ENCODE measurements at regions not wholly inside any gene's neighbourhood (a gene's known extent, or its start where the extent isn't known, plus 50 kb on each side); places are given as distances from the start of the nearest gene placed in this dataset.

DNA sequence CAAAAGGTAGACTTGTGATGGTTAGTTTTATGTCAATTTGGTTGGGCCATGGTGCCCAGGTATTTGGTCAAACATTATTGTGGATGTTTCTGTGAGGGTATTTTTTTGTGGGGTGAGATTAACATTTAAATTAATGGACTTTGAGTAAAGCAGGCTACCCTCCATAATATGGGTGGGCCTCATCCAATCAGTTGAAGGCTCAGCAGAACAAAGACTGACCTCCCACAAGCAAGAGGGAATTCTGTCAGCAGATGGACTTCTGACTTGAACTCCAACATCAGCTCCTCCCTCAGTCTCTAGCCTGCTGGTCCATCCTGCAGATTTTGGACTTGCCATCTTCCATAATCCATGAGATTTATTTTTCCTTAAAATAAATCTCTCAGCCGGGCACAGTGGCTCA lies 55.6 kb upstream of the BNC1 start:
- no peak for ATAC-seq
- DNase-seq (ENCODE audit: low spot score), result no peak
- TF ChIP-seq, protein P1, sequence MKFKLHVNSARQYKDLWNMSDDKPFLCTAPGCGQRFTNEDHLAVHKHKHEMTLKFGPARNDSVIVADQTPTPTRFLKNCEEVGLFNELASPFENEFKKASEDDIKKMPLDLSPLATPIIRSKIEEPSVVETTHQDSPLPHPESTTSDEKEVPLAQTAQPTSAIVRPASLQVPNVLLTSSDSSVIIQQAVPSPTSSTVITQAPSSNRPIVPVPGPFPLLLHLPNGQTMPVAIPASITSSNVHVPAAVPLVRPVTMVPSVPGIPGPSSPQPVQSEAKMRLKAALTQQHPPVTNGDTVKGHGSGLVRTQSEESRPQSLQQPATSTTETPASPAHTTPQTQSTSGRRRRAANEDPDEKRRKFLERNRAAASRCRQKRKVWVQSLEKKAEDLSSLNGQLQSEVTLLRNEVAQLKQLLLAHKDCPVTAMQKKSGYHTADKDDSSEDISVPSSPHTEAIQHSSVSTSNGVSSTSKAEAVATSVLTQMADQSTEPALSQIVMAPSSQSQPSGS (CRISPR knock-in tag; IDR thresholded peaks at IDR 0.05; ENCODE audit: borderline replicate concordance, low read depth), result no peak
- no peak for TF ChIP-seq FOXP1 (CRISPR knock-in tag; IDR thresholded peaks at IDR 0.05; ENCODE audit: borderline replicate concordance)
- no peak for TF ChIP-seq ATF1 (CRISPR knock-in tag; IDR thresholded peaks at IDR 0.05)
- TF ChIP-seq JAZF1 (CRISPR knock-in tag; IDR thresholded peaks at IDR 0.05), result no peak
- TF ChIP-seq NR1H2 (CRISPR knock-in tag; IDR thresholded peaks at IDR 0.05), result no peak
- TF ChIP-seq JUN (CRISPR knock-in tag; IDR thresholded peaks at IDR 0.05), result no peak
- TF ChIP-seq TEAD4 (CRISPR knock-in tag; IDR thresholded peaks at IDR 0.05), result no peak
- TF ChIP-seq ZBTB21 (CRISPR knock-in tag; IDR thresholded peaks at IDR 0.05; ENCODE audit: borderline replicate concordance), result no peak
- TF ChIP-seq ZNF671 (CRISPR knock-in tag; IDR thresholded peaks at IDR 0.05), result no peak
- no peak for TF ChIP-seq GTF2I (CRISPR knock-in tag; conservative IDR thresholded peaks at IDR 0.05)
- TF ChIP-seq, protein P2, sequence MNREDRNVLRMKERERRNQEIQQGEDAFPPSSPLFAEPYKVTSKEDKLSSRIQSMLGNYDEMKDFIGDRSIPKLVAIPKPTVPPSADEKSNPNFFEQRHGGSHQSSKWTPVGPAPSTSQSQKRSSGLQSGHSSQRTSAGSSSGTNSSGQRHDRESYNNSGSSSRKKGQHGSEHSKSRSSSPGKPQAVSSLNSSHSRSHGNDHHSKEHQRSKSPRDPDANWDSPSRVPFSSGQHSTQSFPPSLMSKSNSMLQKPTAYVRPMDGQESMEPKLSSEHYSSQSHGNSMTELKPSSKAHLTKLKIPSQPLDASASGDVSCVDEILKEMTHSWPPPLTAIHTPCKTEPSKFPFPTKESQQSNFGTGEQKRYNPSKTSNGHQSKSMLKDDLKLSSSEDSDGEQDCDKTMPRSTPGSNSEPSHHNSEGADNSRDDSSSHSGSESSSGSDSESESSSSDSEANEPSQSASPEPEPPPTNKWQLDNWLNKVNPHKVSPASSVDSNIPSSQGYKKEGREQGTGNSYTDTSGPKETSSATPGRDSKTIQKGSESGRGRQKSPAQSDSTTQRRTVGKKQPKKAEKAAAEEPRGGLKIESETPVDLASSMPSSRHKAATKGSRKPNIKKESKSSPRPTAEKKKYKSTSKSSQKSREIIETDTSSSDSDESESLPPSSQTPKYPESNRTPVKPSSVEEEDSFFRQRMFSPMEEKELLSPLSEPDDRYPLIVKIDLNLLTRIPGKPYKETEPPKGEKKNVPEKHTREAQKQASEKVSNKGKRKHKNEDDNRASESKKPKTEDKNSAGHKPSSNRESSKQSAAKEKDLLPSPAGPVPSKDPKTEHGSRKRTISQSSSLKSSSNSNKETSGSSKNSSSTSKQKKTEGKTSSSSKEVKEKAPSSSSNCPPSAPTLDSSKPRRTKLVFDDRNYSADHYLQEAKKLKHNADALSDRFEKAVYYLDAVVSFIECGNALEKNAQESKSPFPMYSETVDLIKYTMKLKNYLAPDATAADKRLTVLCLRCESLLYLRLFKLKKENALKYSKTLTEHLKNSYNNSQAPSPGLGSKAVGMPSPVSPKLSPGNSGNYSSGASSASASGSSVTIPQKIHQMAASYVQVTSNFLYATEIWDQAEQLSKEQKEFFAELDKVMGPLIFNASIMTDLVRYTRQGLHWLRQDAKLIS (CRISPR knock-in tag; IDR thresholded peaks at IDR 0.05; ENCODE audit: borderline replicate concordance), result no peak
- TF ChIP-seq, protein P3, sequence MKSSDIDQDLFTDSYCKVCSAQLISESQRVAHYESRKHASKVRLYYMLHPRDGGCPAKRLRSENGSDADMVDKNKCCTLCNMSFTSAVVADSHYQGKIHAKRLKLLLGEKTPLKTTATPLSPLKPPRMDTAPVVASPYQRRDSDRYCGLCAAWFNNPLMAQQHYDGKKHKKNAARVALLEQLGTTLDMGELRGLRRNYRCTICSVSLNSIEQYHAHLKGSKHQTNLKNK (CRISPR knock-in tag; IDR thresholded peaks at IDR 0.05), result no peak
- no peak for TF ChIP-seq ZNF423 (CRISPR knock-in tag; IDR thresholded peaks at IDR 0.05)
- TF ChIP-seq ZNF219 (CRISPR knock-in tag; IDR thresholded peaks at IDR 0.05; ENCODE audit: borderline replicate concordance), result no peak
- TF ChIP-seq, protein P4, sequence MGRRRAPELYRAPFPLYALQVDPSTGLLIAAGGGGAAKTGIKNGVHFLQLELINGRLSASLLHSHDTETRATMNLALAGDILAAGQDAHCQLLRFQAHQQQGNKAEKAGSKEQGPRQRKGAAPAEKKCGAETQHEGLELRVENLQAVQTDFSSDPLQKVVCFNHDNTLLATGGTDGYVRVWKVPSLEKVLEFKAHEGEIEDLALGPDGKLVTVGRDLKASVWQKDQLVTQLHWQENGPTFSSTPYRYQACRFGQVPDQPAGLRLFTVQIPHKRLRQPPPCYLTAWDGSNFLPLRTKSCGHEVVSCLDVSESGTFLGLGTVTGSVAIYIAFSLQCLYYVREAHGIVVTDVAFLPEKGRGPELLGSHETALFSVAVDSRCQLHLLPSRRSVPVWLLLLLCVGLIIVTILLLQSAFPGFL (CRISPR knock-in tag; IDR thresholded peaks at IDR 0.05; ENCODE audit: borderline replicate concordance), result no peak
- no peak for TF ChIP-seq ZNF121 (CRISPR knock-in tag; IDR thresholded peaks at IDR 0.05)
- no peaks in the 10 kb centered on the region for H3K36me3 Mint-ChIP-seq
- H3K27ac Mint-ChIP-seq, result no peak overlapping the region
- CTCF ChIA-PET, result no interaction called here
- POLR2A ChIA-PET, result no interaction called here
- H3K9me3 Mint-ChIP-seq, result peaks cover 8% of the 10 kb centered on the region
- H3K4me3 Mint-ChIP-seq, result no peak overlapping the region
- H3K4me1 Mint-ChIP-seq, result no peaks in the 10 kb centered on the region
- no peaks in the 10 kb centered on the region; the same call in 1 of the 2 replicates for H3K27me3 Mint-ChIP-seq (ENCODE audit: low read depth)

DNA sequence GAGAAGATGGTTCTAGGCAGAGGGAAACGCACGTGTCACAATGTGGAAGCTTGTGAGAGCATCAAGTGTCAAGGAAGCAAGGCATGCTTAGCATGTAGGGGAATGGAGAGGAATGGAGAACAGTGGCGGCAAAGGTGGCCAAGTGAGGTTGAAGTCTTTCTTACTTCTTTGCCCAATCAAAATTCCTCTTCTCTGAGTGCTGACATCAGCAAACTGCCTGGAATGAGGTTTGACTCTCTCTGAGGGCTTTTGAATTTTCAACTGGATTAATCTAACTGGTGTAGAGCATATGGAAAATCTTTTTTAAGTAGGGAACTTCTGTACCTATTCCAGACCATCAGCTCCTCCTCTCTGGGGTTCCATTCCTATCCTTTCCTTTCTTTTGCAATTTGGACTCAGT lies 61.9 kb upstream of the BNC1 start:
- Mint-ChIP-seq H3K36me3 (no peaks in the 10 kb centered on the region), H3K4me1 (no peaks in the 10 kb centered on the region), H3K27me3 (ENCODE audit: low read depth) (no peaks in the 10 kb centered on the region), H3K4me3 (no peak overlapping the region), H3K9me3 (no peaks in the 10 kb centered on the region), H3K27ac (no peak overlapping the region)
- TF ChIP-seq GTF2I (CRISPR knock-in tag; conservative IDR thresholded peaks at IDR 0.05) (no peak), KAT7 (CRISPR knock-in tag; IDR thresholded peaks at IDR 0.05; ENCODE audit: borderline replicate concordance) (no peak), OVOL2 (CRISPR knock-in tag; IDR thresholded peaks at IDR 0.05; ENCODE audit: borderline replicate concordance) (no peak)
- TF ChIP-seq, protein P5, sequence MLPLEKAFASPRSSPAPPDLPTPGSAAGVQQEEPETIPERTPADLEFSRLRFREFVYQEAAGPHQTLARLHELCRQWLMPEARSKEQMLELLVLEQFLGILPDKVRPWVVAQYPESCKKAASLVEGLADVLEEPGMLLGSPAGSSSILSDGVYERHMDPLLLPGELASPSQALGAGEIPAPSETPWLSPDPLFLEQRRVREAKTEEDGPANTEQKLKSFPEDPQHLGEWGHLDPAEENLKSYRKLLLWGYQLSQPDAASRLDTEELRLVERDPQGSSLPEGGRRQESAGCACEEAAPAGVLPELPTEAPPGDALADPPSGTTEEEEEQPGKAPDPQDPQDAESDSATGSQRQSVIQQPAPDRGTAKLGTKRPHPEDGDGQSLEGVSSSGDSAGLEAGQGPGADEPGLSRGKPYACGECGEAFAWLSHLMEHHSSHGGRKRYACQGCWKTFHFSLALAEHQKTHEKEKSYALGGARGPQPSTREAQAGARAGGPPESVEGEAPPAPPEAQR (CRISPR knock-in tag; IDR thresholded peaks at IDR 0.05), result no peak
- TF ChIP-seq, protein P6, sequence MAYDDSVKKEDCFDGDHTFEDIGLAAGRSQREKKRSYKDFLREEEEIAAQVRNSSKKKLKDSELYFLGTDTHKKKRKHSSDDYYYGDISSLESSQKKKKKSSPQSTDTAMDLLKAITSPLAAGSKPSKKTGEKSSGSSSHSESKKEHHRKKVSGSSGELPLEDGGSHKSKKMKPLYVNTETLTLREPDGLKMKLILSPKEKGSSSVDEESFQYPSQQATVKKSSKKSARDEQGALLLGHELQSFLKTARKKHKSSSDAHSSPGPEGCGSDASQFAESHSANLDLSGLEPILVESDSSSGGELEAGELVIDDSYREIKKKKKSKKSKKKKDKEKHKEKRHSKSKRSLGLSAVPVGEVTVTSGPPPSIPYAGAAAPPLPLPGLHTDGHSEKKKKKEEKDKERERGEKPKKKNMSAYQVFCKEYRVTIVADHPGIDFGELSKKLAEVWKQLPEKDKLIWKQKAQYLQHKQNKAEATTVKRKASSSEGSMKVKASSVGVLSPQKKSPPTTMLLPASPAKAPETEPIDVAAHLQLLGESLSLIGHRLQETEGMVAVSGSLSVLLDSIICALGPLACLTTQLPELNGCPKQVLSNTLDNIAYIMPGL (CRISPR knock-in tag; IDR thresholded peaks at IDR 0.05), result no peak
- CTCF ChIA-PET, result interaction anchor here (0.7 to 1.4 kb wide), 2 partner anchors 11 to 90 kb away, joined by 3 read pairs; no protein-coding TSS in a partner anchor
- DNase-seq (ENCODE audit: low spot score) (no peak), ATAC-seq (no peak)
- POLR2A ChIA-PET, result no interaction called here

Data from WTC11 (cell line).